ENCODE measurements at regions not wholly inside any gene's neighbourhood (a gene's known extent, or its start where the extent isn't known, plus 50 kb on each side); places are given as distances from the start of the nearest gene placed in this dataset.
"Not testable (repeated sequence)": the region's sequence is repeated elsewhere in the genome, so short reads cannot be mapped to it uniquely, and the experiment has no call there.

GRCh38 chr16:72464597-72465368 lies 292.8 kb upstream of the PMFBP1 start:
- H3K4me1 ChIP-seq (ENCODE audit: control insufficient read depth, insufficient read depth, low read length, poor library complexity, severe bottlenecking) = no peaks in the 10 kb centered on the region
- no peak overlapping the region for H3K4me3 ChIP-seq (ENCODE audit: extremely low read depth, insufficient read depth, low read length, poor library complexity, severe bottlenecking)
- H3K36me3 ChIP-seq (ENCODE audit: control insufficient read depth, insufficient read depth, low read length) = no peaks in the 10 kb centered on the region
- H3K9me3 ChIP-seq (ENCODE audit: control insufficient read depth, low read length) = no peaks in the 10 kb centered on the region
- no peak overlapping the region for H3K27ac ChIP-seq (ENCODE audit: low read depth, low read length, severe bottlenecking)
- WGBS, 2 experiments (ENCODE audit: insufficient coverage in 2 of 2) = 100% methylated on average over 1 of the region's 5 CpGs; no CpG with 5 or more reads in 1 of the 2 experiments

DNA sequence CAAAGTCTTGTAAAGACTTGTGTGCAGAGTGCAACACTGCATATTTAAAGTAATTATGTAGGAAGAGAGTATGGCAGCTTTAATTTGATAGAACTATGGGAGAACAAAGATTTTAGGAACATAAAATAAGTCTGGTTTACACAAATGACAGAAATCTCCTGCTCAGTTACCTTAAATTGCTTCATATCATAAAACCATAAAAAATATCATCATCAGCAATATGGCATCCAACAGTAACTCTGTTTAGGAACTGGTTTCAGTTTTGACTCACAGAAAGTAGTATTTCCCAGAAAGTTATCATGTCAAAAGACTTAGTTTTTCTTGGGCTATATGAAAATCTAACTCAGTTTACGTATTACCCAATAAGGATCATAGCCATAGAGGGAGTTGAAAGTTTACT lies 292.1 kb upstream of the PMFBP1 start:
- Histone ChIP-seq H3K4me1 (ENCODE audit: control insufficient read depth, insufficient read depth, low read length, poor library complexity, severe bottlenecking) (no peaks in the 10 kb centered on the region), H3K4me3 (ENCODE audit: extremely low read depth, insufficient read depth, low read length, poor library complexity, severe bottlenecking) (no peak overlapping the region), H3K36me3 (ENCODE audit: control insufficient read depth, insufficient read depth, low read length) (no peaks in the 10 kb centered on the region), H3K9me3 (ENCODE audit: control insufficient read depth, low read length) (no peaks in the 10 kb centered on the region), H3K27ac (ENCODE audit: low read depth, low read length, severe bottlenecking) (no peak overlapping the region)
- WGBS, 2 experiments (ENCODE audit: insufficient coverage in 2 of 2) = no CpG with 5 or more reads among the region's 1 CpG

DNA sequence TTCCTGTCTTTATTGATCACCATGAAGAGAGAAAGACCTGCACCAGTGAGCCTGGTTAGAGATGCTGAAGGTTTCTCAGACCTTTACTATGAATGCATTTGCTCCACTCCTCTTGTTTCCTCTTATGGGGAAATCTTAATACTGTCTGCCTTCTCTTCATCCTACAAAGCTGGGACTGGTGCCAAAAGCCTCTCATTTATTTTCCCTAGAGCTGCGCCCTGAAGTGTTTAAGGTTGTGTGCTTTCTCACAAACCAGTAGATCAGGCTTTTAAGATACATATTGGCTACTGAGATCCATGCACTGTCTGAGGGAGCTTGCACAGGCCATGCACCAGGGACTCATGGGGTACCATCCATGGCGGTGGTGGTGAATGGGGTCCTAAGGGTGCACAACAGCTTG lies 286.1 kb upstream of the PMFBP1 start:
- 86 to 100% methylated on average over 1 of the region's 2 CpGs for WGBS, 2 experiments (ENCODE audit: insufficient coverage in 2 of 2)
- peaks cover 8% of the 10 kb centered on the region for H3K9me3 ChIP-seq (ENCODE audit: control insufficient read depth, low read length)
- H3K36me3 ChIP-seq (ENCODE audit: control insufficient read depth, insufficient read depth, low read length) = peaks cover 4% of the 10 kb centered on the region

DNA sequence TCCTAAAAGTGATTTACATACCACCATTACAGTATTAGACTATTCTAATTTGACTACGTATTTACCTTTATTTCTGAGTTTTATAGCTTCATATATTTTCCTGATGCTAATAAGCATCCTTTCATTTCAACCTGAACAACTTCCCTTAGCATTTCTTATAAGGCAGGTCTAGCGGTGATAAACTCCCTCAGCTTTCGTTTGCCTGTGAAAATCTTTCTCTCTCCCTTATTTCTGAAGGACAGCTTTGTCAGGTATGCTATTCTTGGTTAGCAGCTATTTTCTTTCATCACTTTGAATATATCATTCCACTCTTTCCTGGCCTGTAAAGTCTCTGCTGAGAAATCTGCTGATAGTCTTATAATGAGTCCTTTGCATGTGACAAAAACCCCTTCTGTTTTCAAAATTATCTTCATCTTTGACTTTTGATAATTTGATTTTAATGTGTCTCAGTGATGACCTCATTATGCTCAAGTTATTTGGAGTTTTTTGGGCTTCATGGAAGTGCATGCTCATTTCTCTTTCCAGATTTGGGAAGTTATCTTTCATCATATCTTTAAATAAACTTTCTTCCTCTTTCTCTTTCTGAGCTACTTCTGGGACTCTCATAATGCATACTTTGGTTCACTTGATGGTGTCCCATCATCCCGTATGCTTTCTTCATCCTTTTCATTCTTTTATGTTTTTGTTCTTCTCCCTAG lies 285.4 kb upstream of the PMFBP1 start:
- Histone ChIP-seq H3K27ac (ENCODE audit: low read depth, low read length, severe bottlenecking) (no peak overlapping the region), H3K4me1 (ENCODE audit: control insufficient read depth, insufficient read depth, low read length, poor library complexity, severe bottlenecking) (no peaks in the 10 kb centered on the region), H3K4me3 (ENCODE audit: extremely low read depth, insufficient read depth, low read length, poor library complexity, severe bottlenecking) (no peak overlapping the region), H3K9me3 (ENCODE audit: control insufficient read depth, low read length) (peaks cover 8% of the 10 kb centered on the region), H3K36me3 (ENCODE audit: control insufficient read depth, insufficient read depth, low read length) (peaks cover 4% of the 10 kb centered on the region)
- WGBS, 2 experiments (ENCODE audit: insufficient coverage in 2 of 2) = 83 to 90% methylated on average over 1 to 2 of the region's 4 CpGs

More for the DNA sequence above, 286.1 kb upstream of the PMFBP1 start:
- Histone ChIP-seq H3K4me1 (ENCODE audit: control insufficient read depth, insufficient read depth, low read length, poor library complexity, severe bottlenecking) (no peaks in the 10 kb centered on the region), H3K27ac (ENCODE audit: low read depth, low read length, severe bottlenecking) (no peak overlapping the region), H3K4me3 (ENCODE audit: extremely low read depth, insufficient read depth, low read length, poor library complexity, severe bottlenecking) (no peak overlapping the region)

- no peak overlapping the region for H3K27ac ChIP-seq (ENCODE audit: low read depth, low read length, severe bottlenecking)
- 78 to 100% methylated on average over 1 of the region's 2 CpGs for WGBS, 2 experiments (ENCODE audit: insufficient coverage in 2 of 2)
- H3K9me3 ChIP-seq (ENCODE audit: control insufficient read depth, low read length) = peaks cover 8% of the 10 kb centered on the region
- H3K4me3 ChIP-seq (ENCODE audit: extremely low read depth, insufficient read depth, low read length, poor library complexity, severe bottlenecking) = no peak overlapping the region
- H3K36me3 ChIP-seq (ENCODE audit: control insufficient read depth, insufficient read depth, low read length) = peaks cover 4% of the 10 kb centered on the region
- no peaks in the 10 kb centered on the region for H3K4me1 ChIP-seq (ENCODE audit: control insufficient read depth, insufficient read depth, low read length, poor library complexity, severe bottlenecking)
Measured at GRCh38 chr16:72455743-72456659, 284.0 kb upstream of the PMFBP1 start.

- not testable (repeated sequence) for H3K9me3 ChIP-seq (ENCODE audit: control insufficient read depth, low read length); H3K4me1 ChIP-seq (ENCODE audit: control insufficient read depth, insufficient read depth, low read length, poor library complexity, severe bottlenecking)
- WGBS, 2 experiments (ENCODE audit: insufficient coverage in 2 of 2) = 94 to 99% methylated on average over 7 to 8 of the region's 9 CpGs
Measured at GRCh38 chr16:72453856-72454255, 281.9 kb upstream of the PMFBP1 start.

GRCh38 chr16:72444696-72445095 lies 272.7 kb upstream of the PMFBP1 start:
- no CpG with 5 or more reads among the region's 1 CpG for WGBS, 2 experiments (ENCODE audit: insufficient coverage in 2 of 2)

More at GRCh38 chr16:72453856-72454255, 281.9 kb upstream of the PMFBP1 start:
- H3K4me3 ChIP-seq (ENCODE audit: extremely low read depth, insufficient read depth, low read length, poor library complexity, severe bottlenecking); H3K27ac ChIP-seq (ENCODE audit: low read depth, low read length, severe bottlenecking); H3K36me3 ChIP-seq (ENCODE audit: control insufficient read depth, insufficient read depth, low read length): not testable (repeated sequence)

DNA sequence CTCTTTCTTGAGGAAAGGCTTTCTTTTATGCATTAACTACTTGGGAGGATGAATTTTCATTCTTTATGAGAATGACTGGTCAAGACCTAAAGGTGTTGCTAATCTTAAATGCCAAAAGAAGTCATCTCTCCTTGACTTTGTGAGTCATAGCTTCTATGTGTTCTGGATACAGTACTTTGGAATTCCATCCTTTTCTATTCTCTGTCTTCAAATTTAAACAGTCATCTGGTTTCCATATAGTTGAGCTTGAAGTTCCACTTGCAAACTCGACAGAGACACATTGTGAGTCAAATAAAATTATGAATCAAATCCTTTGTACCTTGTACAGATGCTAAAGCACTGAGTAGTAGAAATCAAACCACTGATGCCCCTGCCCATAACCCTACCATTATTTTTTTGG lies 271.9 kb upstream of the PMFBP1 start:
- H3K4me3 ChIP-seq (ENCODE audit: extremely low read depth, insufficient read depth, low read length, poor library complexity, severe bottlenecking) = no peak overlapping the region
- no peaks in the 10 kb centered on the region for H3K36me3 ChIP-seq (ENCODE audit: control insufficient read depth, insufficient read depth, low read length)
- H3K27ac ChIP-seq (ENCODE audit: low read depth, low read length, severe bottlenecking) = no peak overlapping the region
- no peaks in the 10 kb centered on the region for H3K4me1 ChIP-seq (ENCODE audit: control insufficient read depth, insufficient read depth, low read length, poor library complexity, severe bottlenecking)
- peaks cover 9% of the 10 kb centered on the region for H3K9me3 ChIP-seq (ENCODE audit: control insufficient read depth, low read length)
- WGBS, 2 experiments (ENCODE audit: insufficient coverage in 2 of 2) = no CpG with 5 or more reads among the region's 1 CpG

More at GRCh38 chr16:72444696-72445095, 272.7 kb upstream of the PMFBP1 start:
- H3K27ac ChIP-seq (ENCODE audit: low read depth, low read length, severe bottlenecking) = no peak overlapping the region
- H3K4me1 ChIP-seq (ENCODE audit: control insufficient read depth, insufficient read depth, low read length, poor library complexity, severe bottlenecking) = no peaks in the 10 kb centered on the region
- H3K36me3 ChIP-seq (ENCODE audit: control insufficient read depth, insufficient read depth, low read length) = no peaks in the 10 kb centered on the region
- no peak overlapping the region for H3K4me3 ChIP-seq (ENCODE audit: extremely low read depth, insufficient read depth, low read length, poor library complexity, severe bottlenecking)
- peaks cover 9% of the 10 kb centered on the region for H3K9me3 ChIP-seq (ENCODE audit: control insufficient read depth, low read length)

- no peaks in the 10 kb centered on the region for H3K36me3 ChIP-seq (ENCODE audit: control insufficient read depth, insufficient read depth, low read length)
- WGBS, 2 experiments (ENCODE audit: insufficient coverage in 2 of 2) = 87% methylated on average over 3 of the region's 5 CpGs; no CpG with 5 or more reads in 1 of the 2 experiments
- H3K4me3 ChIP-seq (ENCODE audit: extremely low read depth, insufficient read depth, low read length, poor library complexity, severe bottlenecking) = no peak overlapping the region
- H3K27ac ChIP-seq (ENCODE audit: low read depth, low read length, severe bottlenecking) = no peak overlapping the region
- no peaks in the 10 kb centered on the region for H3K4me1 ChIP-seq (ENCODE audit: control insufficient read depth, insufficient read depth, low read length, poor library complexity, severe bottlenecking)
- H3K9me3 ChIP-seq (ENCODE audit: control insufficient read depth, low read length) = peaks cover 9% of the 10 kb centered on the region
Measured at GRCh38 chr16:72442385-72443158, 270.6 kb upstream of the PMFBP1 start.

DNA sequence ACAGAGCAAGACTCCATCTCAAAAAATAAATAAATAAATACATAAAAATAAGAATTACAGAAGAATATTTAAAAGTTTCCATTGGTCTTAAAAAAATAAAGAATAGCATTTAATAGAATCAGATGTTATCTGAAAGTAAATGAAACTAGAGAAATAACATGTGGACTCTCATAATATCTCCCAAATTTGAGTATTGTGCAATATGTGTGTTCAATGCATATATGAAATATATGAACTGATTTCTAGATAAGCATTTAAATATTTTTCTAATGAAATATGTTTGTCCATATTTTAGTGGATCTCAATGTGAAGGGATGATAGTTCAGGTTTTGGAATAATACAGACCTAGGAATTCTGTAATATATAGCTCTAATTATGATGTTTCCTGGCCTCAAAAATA lies 265.9 kb upstream of the PMFBP1 start:
- H3K9me3 ChIP-seq (ENCODE audit: control insufficient read depth, low read length) = peaks cover 21% of the 10 kb centered on the region
- no peak overlapping the region for H3K27ac ChIP-seq (ENCODE audit: low read depth, low read length, severe bottlenecking)
- H3K4me3 ChIP-seq (ENCODE audit: extremely low read depth, insufficient read depth, low read length, poor library complexity, severe bottlenecking) = no peak overlapping the region
- H3K4me1 ChIP-seq (ENCODE audit: control insufficient read depth, insufficient read depth, low read length, poor library complexity, severe bottlenecking) = no peaks in the 10 kb centered on the region
- no peaks in the 10 kb centered on the region for H3K36me3 ChIP-seq (ENCODE audit: control insufficient read depth, insufficient read depth, low read length)
